Endodermal cell (in vitro differentiated cells): ENCODE measurements at regions not wholly inside any gene's neighbourhood (a gene's known extent, or its start where the extent isn't known, plus 50 kb on each side); places are given as distances from the start of the nearest gene placed in this dataset.
"Not testable (repeated sequence)": the region's sequence is repeated elsewhere in the genome, so short reads cannot be mapped to it uniquely, and the experiment has no call there.

Experiments
- DNase-seq: peaks from one replicate; pipeline ENCODE4 v3.0.0-alpha.2; 2017
- H3K27ac ChIP-seq: 2 replicates; pipeline ENCODE4 v1.5.1; 2013; ENCODE audit warnings: mild to moderate bottlenecking, low read depth, low read length, moderate library complexity
- H3K27me3 ChIP-seq: 2 replicates; pipeline ENCODE4 v1.6.1; 2013; ENCODE audit warnings: mild to moderate bottlenecking, low read length, moderate library complexity; ENCODE audit not compliant: insufficient read depth, control insufficient read depth, poor library complexity, severe bottlenecking
- H3K36me3 ChIP-seq: 2 replicates; pipeline ENCODE4 v1.7.0; 2013; ENCODE audit warnings: mild to moderate bottlenecking, low read length, moderate library complexity; ENCODE audit not compliant: control insufficient read depth, insufficient read depth
- H3K4me1 ChIP-seq: one replicate; pipeline ENCODE4 v1.7.0; 2013; ENCODE audit warnings: low read length; ENCODE audit not compliant: control insufficient read depth, insufficient read depth
- H3K4me3 ChIP-seq: 2 replicates; pipeline ENCODE4 v1.5.1; 2013; ENCODE audit warnings: mild to moderate bottlenecking, low read length, moderate library complexity
- H3K9ac ChIP-seq: 2 replicates; pipeline ENCODE4 v1.6.1; 2013; ENCODE audit warnings: mild to moderate bottlenecking, low read length, moderate library complexity; ENCODE audit not compliant: poor library complexity, severe bottlenecking; ENCODE audit errors: extremely low read depth
- H3K9me3 ChIP-seq: 2 replicates; pipeline ENCODE4 v1.6.1; 2013; ENCODE audit warnings: mild to moderate bottlenecking, low read length, moderate library complexity; ENCODE audit not compliant: control insufficient read depth
- H3K27ac Mint-ChIP-seq: 2 replicates; pipeline ENCODE4 v1.8.0; 2020; ENCODE audit warnings: mixed read lengths
- H3K27me3 Mint-ChIP-seq: 2 replicates; pipeline ENCODE4 v1.8.0; 2021; ENCODE audit warnings: mild to moderate bottlenecking, mixed read lengths; ENCODE audit not compliant: insufficient read depth
- H3K36me3 Mint-ChIP-seq: 2 replicates; pipeline ENCODE4 v1.8.0; 2020; ENCODE audit warnings: low read depth, mixed read lengths
- H3K4me1 Mint-ChIP-seq: 2 replicates; pipeline ENCODE4 v1.8.0; 2020; ENCODE audit warnings: mixed read lengths
- H3K4me3 Mint-ChIP-seq: 2 replicates; pipeline ENCODE4 v1.8.0; 2020; ENCODE audit warnings: mild to moderate bottlenecking, moderate library complexity, mixed read lengths
- H3K9me3 Mint-ChIP-seq: 2 replicates; pipeline ENCODE4 v1.8.0; 2020; ENCODE audit warnings: mild to moderate bottlenecking, mixed read lengths
- WGBS, 2 experiments: methylation state at CpG; one replicate each; pipeline versions ENCODE4 v1.1.5 to v1.1.7; 2013; ENCODE audit warnings: missing lambda C conversion rate in 2 of 2, mixed read lengths in 1 of 2; ENCODE audit not compliant: insufficient coverage in 1 of 2, insufficient read length in 1 of 2; 5-methylcytosine and 5-hydroxymethylcytosine counted together
- TF ChIP-seq, protein P1 (sequence below): fragments of 200-600 bp; sonication (generic); conservative IDR thresholded peaks from 2 replicates; pipeline ENCODE4 v1.5.0; 2021; ENCODE audit warnings: antibody characterized with exemption, mild to moderate bottlenecking

DNA sequence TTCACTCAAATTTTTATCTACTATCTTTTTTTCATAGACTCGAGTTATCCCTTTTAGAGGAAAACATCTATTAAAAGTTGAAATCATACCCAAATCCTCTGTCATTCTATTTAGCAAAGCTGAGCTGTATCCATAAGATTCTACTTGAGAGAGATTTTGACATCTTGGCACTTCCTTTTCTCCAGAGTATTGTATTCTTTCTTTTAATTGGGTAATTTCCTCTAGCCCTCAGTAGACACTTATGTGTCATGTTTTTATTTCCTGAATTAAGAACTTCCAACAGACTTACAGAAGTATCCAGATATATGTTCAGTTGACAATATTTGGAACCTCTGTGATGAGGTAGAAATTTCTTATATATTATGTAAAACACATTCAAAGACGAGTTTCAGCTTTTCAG lies 201.6 kb upstream of the NR3C2 start:
- H3K9me3 ChIP-seq = peaks cover 2% of the 10 kb centered on the region
- Mint-ChIP-seq H3K4me1 (peaks cover 2% of the 10 kb centered on the region), H3K9me3 (peaks cover 8% of the 10 kb centered on the region), H3K36me3 (no peaks in the 10 kb centered on the region), H3K27me3 (peaks cover 30% of the 10 kb centered on the region), H3K27ac (no peak overlapping the region), H3K4me3 (no peak overlapping the region)
- H3K27ac ChIP-seq = no peak overlapping the region
- no peaks in the 10 kb centered on the region for H3K36me3 ChIP-seq
- no peaks in the 10 kb centered on the region for H3K4me1 ChIP-seq
- H3K27me3 ChIP-seq = peaks cover 49% of the 10 kb centered on the region
- H3K9ac ChIP-seq = no peak overlapping the region
- DNase-seq = no peak
- 87 to 100% methylated on average over 1 of the region's 2 CpGs for WGBS, 2 experiments
- TF ChIP-seq, protein P1, sequence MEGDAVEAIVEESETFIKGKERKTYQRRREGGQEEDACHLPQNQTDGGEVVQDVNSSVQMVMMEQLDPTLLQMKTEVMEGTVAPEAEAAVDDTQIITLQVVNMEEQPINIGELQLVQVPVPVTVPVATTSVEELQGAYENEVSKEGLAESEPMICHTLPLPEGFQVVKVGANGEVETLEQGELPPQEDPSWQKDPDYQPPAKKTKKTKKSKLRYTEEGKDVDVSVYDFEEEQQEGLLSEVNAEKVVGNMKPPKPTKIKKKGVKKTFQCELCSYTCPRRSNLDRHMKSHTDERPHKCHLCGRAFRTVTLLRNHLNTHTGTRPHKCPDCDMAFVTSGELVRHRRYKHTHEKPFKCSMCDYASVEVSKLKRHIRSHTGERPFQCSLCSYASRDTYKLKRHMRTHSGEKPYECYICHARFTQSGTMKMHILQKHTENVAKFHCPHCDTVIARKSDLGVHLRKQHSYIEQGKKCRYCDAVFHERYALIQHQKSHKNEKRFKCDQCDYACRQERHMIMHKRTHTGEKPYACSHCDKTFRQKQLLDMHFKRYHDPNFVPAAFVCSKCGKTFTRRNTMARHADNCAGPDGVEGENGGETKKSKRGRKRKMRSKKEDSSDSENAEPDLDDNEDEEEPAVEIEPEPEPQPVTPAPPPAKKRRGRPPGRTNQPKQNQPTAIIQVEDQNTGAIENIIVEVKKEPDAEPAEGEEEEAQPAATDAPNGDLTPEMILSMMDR = no peak
- H3K4me3 ChIP-seq = no peak overlapping the region

DNA sequence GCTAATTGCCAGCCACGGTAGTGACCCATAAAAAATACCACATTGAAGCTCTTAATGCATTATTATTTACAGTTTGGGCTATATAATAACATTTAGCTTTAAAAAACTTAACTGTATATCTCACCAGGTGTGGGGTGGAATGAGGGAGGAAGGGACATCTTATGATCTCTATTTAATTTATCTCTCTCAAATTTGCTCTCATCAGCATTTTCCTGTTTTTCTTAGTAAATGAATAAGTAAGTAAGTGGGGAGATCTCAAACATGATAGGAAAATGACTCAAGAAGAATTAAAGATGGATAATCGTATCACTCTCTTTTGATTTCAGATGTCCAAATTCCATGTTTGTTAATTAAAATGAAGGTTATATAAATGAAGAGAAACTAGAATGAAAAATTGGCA lies 200.7 kb upstream of the NR3C2 start:
- Histone ChIP-seq H3K9ac (no peak overlapping the region), H3K27ac (no peak overlapping the region), H3K9me3 (peaks cover 11% of the 10 kb centered on the region), H3K4me3 (no peak overlapping the region), H3K27me3 (peaks cover 40% of the 10 kb centered on the region), H3K36me3 (no peaks in the 10 kb centered on the region), H3K4me1 (no peaks in the 10 kb centered on the region)
- no peak for DNase-seq
- H3K27me3 Mint-ChIP-seq = peaks cover 21% of the 10 kb centered on the region
- H3K36me3 Mint-ChIP-seq = peaks cover 5% of the 10 kb centered on the region
- no peaks in the 10 kb centered on the region for H3K4me1 Mint-ChIP-seq
- TF ChIP-seq, protein P1 = no peak
- no peak overlapping the region for H3K4me3 Mint-ChIP-seq
- peaks cover 17% of the 10 kb centered on the region for H3K9me3 Mint-ChIP-seq
- 91 to 98% methylated on average over 1 to 2 of the region's 2 CpGs for WGBS, 2 experiments
- H3K27ac Mint-ChIP-seq = no peak overlapping the region

DNA sequence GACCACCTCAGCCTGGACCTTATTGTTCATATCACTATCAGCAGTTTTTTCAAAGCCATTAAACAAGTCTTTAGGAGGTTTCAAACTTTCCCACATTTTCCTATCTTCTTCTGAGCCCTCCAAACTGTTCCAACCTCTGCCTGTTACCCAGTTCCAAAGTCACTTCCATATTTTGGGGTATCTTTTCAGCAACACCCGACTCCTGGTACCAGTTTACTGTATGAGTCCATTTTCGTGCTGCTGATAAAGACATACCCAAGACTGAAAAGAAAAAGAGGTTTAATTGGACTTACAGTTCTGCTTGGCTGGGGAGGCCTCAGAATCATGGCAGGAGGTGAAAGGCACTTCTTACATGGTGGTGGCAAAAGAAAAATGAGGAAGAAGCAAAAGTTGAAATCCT lies 195.9 kb upstream of the NR3C2 start:
- not testable (repeated sequence) for DNase-seq, H3K4me3 Mint-ChIP-seq, H3K4me1 Mint-ChIP-seq

DNA sequence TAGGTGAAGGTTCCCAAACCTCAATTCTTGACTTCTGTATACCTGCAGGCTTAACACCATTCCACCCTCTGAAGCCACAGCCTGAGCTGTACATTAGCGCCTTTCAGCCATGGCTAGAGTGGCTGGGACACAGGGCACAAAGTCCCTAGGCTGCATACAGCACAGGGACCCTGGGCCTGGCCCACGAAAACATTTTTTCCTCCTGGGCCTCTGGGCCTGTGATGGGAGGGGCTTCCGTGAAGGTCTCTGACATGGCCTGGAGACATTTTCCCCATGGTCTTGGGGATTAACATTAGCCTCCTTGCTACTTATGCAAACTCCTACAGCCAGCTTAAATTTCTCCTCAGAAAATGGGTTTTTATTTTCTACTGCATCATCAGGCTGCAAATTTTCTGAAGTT lies 195.2 kb upstream of the NR3C2 start:
- not testable (repeated sequence) for H3K4me1 ChIP-seq, H3K36me3 Mint-ChIP-seq, H3K27ac Mint-ChIP-seq, H3K27ac ChIP-seq, H3K4me1 Mint-ChIP-seq, H3K27me3 Mint-ChIP-seq, H3K4me3 ChIP-seq, H3K9ac ChIP-seq, H3K4me3 Mint-ChIP-seq, DNase-seq, H3K36me3 ChIP-seq, H3K27me3 ChIP-seq
- WGBS, 2 experiments = 83 to 100% methylated on average over 2 to 3 of the region's 3 CpGs
- H3K9me3 Mint-ChIP-seq = peaks cover 42% of the 10 kb centered on the region
- H3K9me3 ChIP-seq = peaks cover 29% of the 10 kb centered on the region

More for the DNA sequence above, 195.9 kb upstream of the NR3C2 start:
- WGBS, 2 experiments = 86 to 94% methylated on average over 2 of the region's 2 CpGs
- not testable (repeated sequence) for H3K27me3 ChIP-seq, H3K27ac Mint-ChIP-seq, H3K36me3 Mint-ChIP-seq, H3K36me3 ChIP-seq, H3K4me1 ChIP-seq, H3K9ac ChIP-seq, H3K27me3 Mint-ChIP-seq, H3K4me3 ChIP-seq, H3K27ac ChIP-seq
- peaks cover 42% of the 10 kb centered on the region for H3K9me3 Mint-ChIP-seq
- H3K9me3 ChIP-seq = peaks cover 29% of the 10 kb centered on the region
